HEK293 (cell line): ENCODE measurements at regions not wholly inside any gene's neighbourhood (a gene's known extent, or its start where the extent isn't known, plus 50 kb on each side); places are given as distances from the start of the nearest gene placed in this dataset.

Experiments used
- CTCF ChIA-PET: fragments of 350-600 bp; formaldehyde crosslinking; extraction: SDS; loops from one replicate; lab custom pipeline; 2021; ENCODE audit warnings: antibody characterized with exemption; lab: Yijun Ruan, JAX
- POLR2A ChIA-PET: fragments of 300-600 bp; formaldehyde crosslinking; extraction: SDS; loops from one replicate; lab custom pipeline; 2020; ENCODE audit warnings: antibody characterized with exemption, inconsistent platforms; lab: Yijun Ruan, JAX
- H3K27ac ChIP-seq: fragments of 200-500 bp; sonication (Bioruptor generic); 2 replicates; pipeline ENCODE4 v1.5.1; 2014; ENCODE audit warnings: low read depth, low read length, control low read depth, inconsistent platforms; ENCODE audit errors: extremely low read depth
- H3K36me3 ChIP-seq, 2 experiments: fragments of 200-500 bp in 1 of 2; sonication (Bioruptor generic) in 1 of 2; 1 replicate in 1 of 2; 2 replicates in 1 of 2; pipeline ENCODE4 v1.5.1; 2014 to 2017; ENCODE audit warnings: inconsistent platforms in 2 of 2, low read length in 2 of 2; ENCODE audit not compliant: control insufficient read depth in 2 of 2, insufficient read depth in 1 of 2
- H3K4me1 ChIP-seq: fragments of 200-500 bp; sonication (Bioruptor generic); 2 replicates; pipeline ENCODE4 v1.5.1; 2014; ENCODE audit warnings: mild to moderate bottlenecking, low read length, inconsistent platforms; ENCODE audit not compliant: control insufficient read depth, insufficient read depth
- H3K4me3 ChIP-seq: 2 replicates; pipeline ENCODE4 v1.5.1; 2011; ENCODE audit warnings: low read depth, mild to moderate bottlenecking, control low read depth, low read length, moderate library complexity
- H3K9me3 ChIP-seq: fragments of 200-500 bp; sonication (Bioruptor generic); 2 replicates; pipeline ENCODE4 v1.5.1; 2014; ENCODE audit warnings: low read depth, low read length, inconsistent platforms; ENCODE audit not compliant: control insufficient read depth, insufficient read depth
- GFI1B ChIP-seq: fragments of 450-650 bp; formaldehyde crosslinking; IDR thresholded peaks from 2 replicates; pipeline ENCODE4 v1.5.1; 2016; ENCODE audit warnings: missing biosample characterization, missing genetic modification characterization
- IKZF3 ChIP-seq: fragments of 450-650 bp; IDR thresholded peaks from 2 replicates; pipeline ENCODE4 v1.5.0; 2018; ENCODE audit warnings: missing biosample characterization, mild to moderate bottlenecking, missing genetic modification characterization, moderate library complexity
- OVOL3 ChIP-seq: fragments of 450-650 bp; formaldehyde crosslinking; IDR thresholded peaks from 2 replicates; pipeline ENCODE4 v1.5.1; 2016; ENCODE audit warnings: missing biosample characterization, missing genetic modification characterization
- PATZ1 ChIP-seq: fragments of 450-650 bp; formaldehyde crosslinking; IDR thresholded peaks from 2 replicates; pipeline ENCODE4 v1.5.1; 2016; ENCODE audit warnings: missing biosample characterization, missing genetic modification characterization
- TSHZ1 ChIP-seq: fragments of 450-650 bp; formaldehyde crosslinking; IDR thresholded peaks from 2 replicates; pipeline ENCODE4 v1.5.1; 2016; ENCODE audit warnings: missing biosample characterization, missing genetic modification characterization, borderline replicate concordance
- ZBTB11 ChIP-seq: fragments of 450-650 bp; formaldehyde crosslinking; conservative IDR thresholded peaks from 2 replicates; pipeline ENCODE4 v1.5.1; 2016; ENCODE audit warnings: low read depth, missing biosample characterization, missing genetic modification characterization
- ZBTB26 ChIP-seq: fragments of 450-650 bp; formaldehyde crosslinking; optimal IDR thresholded peaks from 2 replicates; pipeline ENCODE3; 2016; ENCODE audit warnings: missing biosample characterization, mild to moderate bottlenecking, missing genetic modification characterization
- ZBTB7A ChIP-seq: fragments of 450-650 bp; formaldehyde crosslinking; IDR thresholded peaks from 2 replicates; pipeline ENCODE4 v1.5.1; 2016; ENCODE audit warnings: low read depth, missing biosample characterization, missing genetic modification characterization
- ZNF132 ChIP-seq: fragments of 450-650 bp; formaldehyde crosslinking; IDR thresholded peaks from 2 replicates; pipeline ENCODE4 v1.5.1; 2017; ENCODE audit warnings: missing biosample characterization, missing genetic modification characterization, borderline replicate concordance
- ZNF157 ChIP-seq: fragments of 450-650 bp; formaldehyde crosslinking; IDR thresholded peaks from 2 replicates; pipeline ENCODE4 v1.5.1; 2016; ENCODE audit warnings: missing biosample characterization, missing genetic modification characterization
- ZNF174 ChIP-seq: fragments of 450-650 bp; formaldehyde crosslinking; IDR thresholded peaks from 2 replicates; pipeline ENCODE4 v1.5.0; 2017; ENCODE audit warnings: missing biosample characterization, mild to moderate bottlenecking, missing genetic modification characterization
- ZNF18 ChIP-seq: fragments of 450-650 bp; formaldehyde crosslinking; IDR thresholded peaks from 2 replicates; pipeline ENCODE4 v1.5.1; 2016; ENCODE audit warnings: missing biosample characterization, missing genetic modification characterization
- ZNF19 ChIP-seq: fragments of 450-650 bp; formaldehyde crosslinking; IDR thresholded peaks from 2 replicates; pipeline ENCODE4; 2016; ENCODE audit warnings: missing biosample characterization, missing genetic modification characterization, low read depth
- ZNF2 ChIP-seq: fragments of 450-650 bp; formaldehyde crosslinking; IDR thresholded peaks from 2 replicates; pipeline ENCODE4 v1.5.1; 2016; ENCODE audit warnings: missing biosample characterization, missing genetic modification characterization
- ZNF214 ChIP-seq: fragments of 450-650 bp; formaldehyde crosslinking; IDR thresholded peaks from 2 replicates; pipeline ENCODE4 v1.5.1; 2017; ENCODE audit warnings: missing biosample characterization, mild to moderate bottlenecking, missing genetic modification characterization, borderline replicate concordance
- ZNF274 ChIP-seq, 2 experiments: fragments of 200-500 bp in 1 of 2; fragments of 450-650 bp in 1 of 2; sonication (Bioruptor generic) in 1 of 2; formaldehyde crosslinking in 1 of 2; IDR thresholded peaks; 2 replicates each; pipeline versions ENCODE4 v1.5.1 to v1.6.1; 2014 to 2016; ENCODE audit warnings: borderline replicate concordance in 1 of 2, inconsistent platforms in 1 of 2, low read length in 1 of 2, missing biosample characterization in 1 of 2, missing genetic modification characterization in 1 of 2
- ZNF280D ChIP-seq: fragments of 450-650 bp; formaldehyde crosslinking; IDR thresholded peaks from 2 replicates; pipeline ENCODE4 v1.5.1; 2016; ENCODE audit warnings: missing biosample characterization, missing genetic modification characterization
- ZNF600 ChIP-seq: fragments of 450-650 bp; formaldehyde crosslinking; IDR thresholded peaks from 2 replicates; pipeline ENCODE4 v1.5.1; 2016; ENCODE audit warnings: missing biosample characterization, missing genetic modification characterization
- ZNF623 ChIP-seq: fragments of 450-650 bp; formaldehyde crosslinking; IDR thresholded peaks from 2 replicates; pipeline ENCODE4 v1.5.1; 2016; ENCODE audit warnings: missing biosample characterization, missing genetic modification characterization
- ZNF629 ChIP-seq: fragments of 450-650 bp; formaldehyde crosslinking; IDR thresholded peaks from 2 replicates; pipeline ENCODE4 v1.5.1; 2017; ENCODE audit warnings: missing biosample characterization, missing genetic modification characterization
- ZNF677 ChIP-seq: fragments of 450-650 bp; IDR thresholded peaks from 2 replicates; pipeline ENCODE4 v1.5.0; 2018; ENCODE audit warnings: missing biosample characterization, mild to moderate bottlenecking, missing genetic modification characterization, moderate library complexity
- ZNF768 ChIP-seq: fragments of 450-650 bp; formaldehyde crosslinking; IDR thresholded peaks from 2 replicates; pipeline ENCODE4 v1.5.1; 2018; ENCODE audit warnings: missing biosample characterization, mild to moderate bottlenecking, missing genetic modification characterization

- TF ChIP-seq ZNF174 (tag by site-specific recombination) = no peak
- TF ChIP-seq ZNF629 (tag by site-specific recombination) = no peak
- TF ChIP-seq TSHZ1 (tag by site-specific recombination) = no peak
- TF ChIP-seq ZNF132 (tag by site-specific recombination) = no peak
- no peak for TF ChIP-seq ZNF623 (tag by site-specific recombination)
- TF ChIP-seq ZBTB11 (tag by site-specific recombination) = no peak
- TF ChIP-seq ZNF768 = no peak
- no peak for TF ChIP-seq ZNF677 (tag by site-specific recombination)
- no peak for TF ChIP-seq PATZ1
- TF ChIP-seq ZNF2 = no peak
- no peak for TF ChIP-seq OVOL3 (tag by site-specific recombination)
- TF ChIP-seq IKZF3 (tag by site-specific recombination) = no peak
- no peak for TF ChIP-seq ZBTB26 (tag by site-specific recombination)
Measured at GRCh38 chr16:73883841-73884240, 412.8 kb upstream of the PSMD7 start (continued).

- Histone ChIP-seq H3K4me3 (no peak overlapping the region), H3K27ac (no peak overlapping the region), H3K36me3 (no peaks in the 10 kb centered on the region), H3K9me3 (no peaks in the 10 kb centered on the region), H3K4me1 (no peaks in the 10 kb centered on the region)
- CTCF ChIA-PET = interaction anchor here (0.7 to 1.9 kb wide), 3 partner anchors 73 to 769 kb away, joined by 4 to 7 read pairs (median 6); no protein-coding TSS in a partner anchor
- POLR2A ChIA-PET = no interaction called here
- no peak for TF ChIP-seq ZNF18 (tag by site-specific recombination)
- no peak for TF ChIP-seq ZNF274 (IDR thresholded peaks at IDR 0.05; ENCODE audit: low read length)
- TF ChIP-seq ZNF274 (tag by site-specific recombination; IDR thresholded peaks at IDR 0.05; ENCODE audit: borderline replicate concordance) = no peak
- no peak for TF ChIP-seq ZNF600
- TF ChIP-seq ZNF677 (tag by site-specific recombination) = no peak
- TF ChIP-seq ZNF280D (tag by site-specific recombination) = no peak
- TF ChIP-seq ZBTB7A = no peak
- TF ChIP-seq GFI1B = no peak
- no peak for TF ChIP-seq ZNF19
- TF ChIP-seq ZNF214 (tag by site-specific recombination) = no peak
- TF ChIP-seq ZNF157 (tag by site-specific recombination) = no peak
Measured at GRCh38 chr16:73883126-73883525, 413.5 kb upstream of the PSMD7 start.
